HFFc6 (cell line): ENCODE measurements at regions not wholly inside any gene's neighbourhood (a gene's known extent, or its start where the extent isn't known, plus 50 kb on each side); places are given as distances from the start of the nearest gene placed in this dataset.

ENCODE experiments used
- DNase-seq: peaks from one replicate; pipeline ENCODE4 v3.0.0-alpha.2; 2018
- H3K27ac Mint-ChIP-seq: 2 replicates; pipeline ENCODE4 v1.8.0; 2020; ENCODE audit warnings: mild to moderate bottlenecking, mixed read lengths
- H3K27me3 Mint-ChIP-seq: 2 replicates; pipeline ENCODE4 v1.8.0; 2021; ENCODE audit warnings: mild to moderate bottlenecking, moderate library complexity, mixed read lengths; ENCODE audit not compliant: insufficient read depth
- H3K36me3 Mint-ChIP-seq: 2 replicates; pipeline ENCODE4 v1.8.0; 2021; ENCODE audit warnings: low read depth, mixed read lengths
- H3K4me1 Mint-ChIP-seq: 2 replicates; pipeline ENCODE4 v1.8.0; 2020; ENCODE audit warnings: low read depth, mixed read lengths
- H3K4me3 Mint-ChIP-seq: 2 replicates; pipeline ENCODE4 v1.8.0; 2020; ENCODE audit warnings: mild to moderate bottlenecking, moderate library complexity, mixed read lengths
- H3K9me3 Mint-ChIP-seq: 2 replicates; pipeline ENCODE4 v1.8.0; 2020; ENCODE audit warnings: mild to moderate bottlenecking, mixed read lengths
- TF ChIP-seq, protein P1 (sequence below): fragments of 200-600 bp; sonication (generic); IDR thresholded peaks from 2 replicates; pipeline ENCODE4 v1.5.0; 2021; ENCODE audit warnings: antibody characterized with exemption, mild to moderate bottlenecking

DNA sequence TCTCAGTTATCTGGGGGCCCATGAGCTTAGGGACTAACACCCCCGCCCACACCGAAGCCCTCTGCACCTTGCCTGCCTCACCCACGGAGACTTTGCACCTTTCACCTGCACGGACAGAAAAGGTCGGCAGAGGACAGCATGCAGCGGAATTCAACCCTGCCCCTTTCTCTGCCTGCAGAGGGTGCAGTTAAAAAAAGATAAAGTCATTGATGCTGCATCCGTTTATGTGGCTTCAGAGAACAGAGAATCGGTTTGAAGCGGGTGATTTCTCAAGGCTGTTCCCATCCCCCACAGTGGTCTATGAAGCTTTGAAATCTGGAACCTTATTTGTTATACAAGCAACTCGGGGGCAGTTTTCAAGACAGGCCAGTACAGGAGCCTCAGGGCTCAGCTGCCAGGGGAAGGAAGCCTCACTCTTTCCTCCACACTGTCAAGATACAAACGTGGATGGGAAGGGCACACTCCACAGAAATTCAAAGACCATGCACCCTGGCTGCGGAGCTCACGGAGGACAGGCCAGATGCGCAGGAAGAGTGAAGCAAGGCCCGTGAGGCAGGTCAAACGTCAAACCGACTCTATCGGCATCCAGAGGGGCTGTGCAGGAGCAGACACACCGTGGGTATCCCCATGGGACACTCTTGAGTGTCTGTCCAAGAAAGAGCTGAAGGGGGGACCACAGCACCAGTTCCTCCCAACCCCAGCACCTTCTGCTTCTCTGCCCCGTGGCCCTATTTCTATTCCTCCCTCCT is 66.3 kb downstream of the INSIG1 start:
- peaks cover 57% of the 10 kb centered on the region for H3K27me3 Mint-ChIP-seq
- no peaks in the 10 kb centered on the region for H3K4me1 Mint-ChIP-seq
- H3K36me3 Mint-ChIP-seq = no peaks in the 10 kb centered on the region
- H3K27ac Mint-ChIP-seq = no peak overlapping the region
- no peak overlapping the region for H3K4me3 Mint-ChIP-seq
- H3K9me3 Mint-ChIP-seq = no peaks in the 10 kb centered on the region
- no peak for DNase-seq
- TF ChIP-seq, protein P1, sequence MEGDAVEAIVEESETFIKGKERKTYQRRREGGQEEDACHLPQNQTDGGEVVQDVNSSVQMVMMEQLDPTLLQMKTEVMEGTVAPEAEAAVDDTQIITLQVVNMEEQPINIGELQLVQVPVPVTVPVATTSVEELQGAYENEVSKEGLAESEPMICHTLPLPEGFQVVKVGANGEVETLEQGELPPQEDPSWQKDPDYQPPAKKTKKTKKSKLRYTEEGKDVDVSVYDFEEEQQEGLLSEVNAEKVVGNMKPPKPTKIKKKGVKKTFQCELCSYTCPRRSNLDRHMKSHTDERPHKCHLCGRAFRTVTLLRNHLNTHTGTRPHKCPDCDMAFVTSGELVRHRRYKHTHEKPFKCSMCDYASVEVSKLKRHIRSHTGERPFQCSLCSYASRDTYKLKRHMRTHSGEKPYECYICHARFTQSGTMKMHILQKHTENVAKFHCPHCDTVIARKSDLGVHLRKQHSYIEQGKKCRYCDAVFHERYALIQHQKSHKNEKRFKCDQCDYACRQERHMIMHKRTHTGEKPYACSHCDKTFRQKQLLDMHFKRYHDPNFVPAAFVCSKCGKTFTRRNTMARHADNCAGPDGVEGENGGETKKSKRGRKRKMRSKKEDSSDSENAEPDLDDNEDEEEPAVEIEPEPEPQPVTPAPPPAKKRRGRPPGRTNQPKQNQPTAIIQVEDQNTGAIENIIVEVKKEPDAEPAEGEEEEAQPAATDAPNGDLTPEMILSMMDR = no peak

DNA sequence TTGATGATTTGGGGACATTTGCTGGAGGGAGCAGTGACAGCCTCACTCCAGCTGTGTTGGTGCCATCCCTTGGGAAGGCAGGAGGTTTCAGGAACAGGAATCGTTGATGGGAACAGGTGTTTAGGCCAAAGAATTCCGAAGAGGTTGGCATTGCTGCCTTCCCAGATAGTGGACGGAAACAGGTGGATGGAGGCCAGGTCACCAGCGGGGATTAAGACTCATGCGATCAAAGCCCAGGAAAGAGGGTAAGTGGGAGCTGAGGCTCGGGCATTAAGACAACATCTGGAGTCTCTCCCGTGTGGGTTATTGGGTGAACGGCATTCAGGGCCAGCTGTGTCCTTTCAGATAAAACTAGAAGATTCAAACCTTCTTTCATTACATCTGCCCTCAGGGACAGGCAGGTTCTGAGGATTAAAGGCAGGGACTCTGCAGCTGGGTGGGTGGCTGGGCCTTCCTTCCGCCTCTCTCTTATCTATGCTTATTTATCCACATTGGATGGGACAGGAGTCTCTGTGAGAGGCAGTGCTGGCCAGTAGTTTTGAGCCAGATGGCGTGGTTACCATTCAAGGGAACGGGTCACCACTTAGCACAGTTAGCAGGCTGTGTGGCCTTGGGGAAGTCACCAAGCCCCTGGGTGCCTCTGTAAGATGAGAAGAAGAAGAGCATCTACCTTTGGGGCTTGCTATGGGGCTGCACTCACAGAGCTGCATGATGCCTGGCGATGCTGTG is 67.6 kb downstream of the INSIG1 start:
- Mint-ChIP-seq H3K4me3 (no peak overlapping the region), H3K27ac (no peak overlapping the region), H3K9me3 (no peaks in the 10 kb centered on the region), H3K27me3 (peaks cover 56% of the 10 kb centered on the region), H3K36me3 (no peaks in the 10 kb centered on the region), H3K4me1 (no peaks in the 10 kb centered on the region)
- DNase-seq = no peak
- TF ChIP-seq, protein P1 = no peak

DNA sequence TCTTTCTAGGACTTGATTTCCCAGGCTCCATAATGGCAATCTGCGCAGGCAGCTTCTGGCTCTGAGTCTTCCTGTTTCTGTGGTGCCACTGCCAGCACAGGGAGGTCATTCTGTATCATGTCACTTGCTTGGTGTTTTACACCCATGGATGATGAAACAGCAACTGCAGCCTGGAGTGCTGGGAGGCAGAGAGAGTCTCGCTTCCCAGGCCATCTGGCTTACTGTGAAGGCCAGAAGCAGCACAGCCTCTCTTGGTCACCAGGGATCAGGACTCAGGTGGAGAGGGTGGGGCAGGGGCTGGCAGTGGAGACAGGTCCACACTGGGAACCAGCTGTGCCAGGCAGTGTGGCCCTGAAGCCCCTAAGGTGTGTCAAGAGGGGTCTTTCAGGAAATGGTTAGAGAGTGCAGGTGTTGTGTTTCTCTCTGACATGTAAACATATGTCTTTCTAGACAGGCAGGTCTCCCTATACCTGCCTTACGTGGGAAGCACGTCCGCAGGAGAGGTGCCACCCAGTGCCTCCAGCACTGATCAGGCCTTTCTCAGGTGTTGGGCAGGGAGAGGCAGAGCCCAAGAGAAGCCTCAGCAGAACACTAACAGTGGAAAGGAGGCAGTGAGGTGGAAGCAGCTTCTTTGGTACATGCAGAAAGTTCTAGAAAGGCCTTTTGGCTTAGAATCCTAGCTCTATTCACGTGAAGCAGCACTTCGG is 71.4 kb downstream of the INSIG1 start:
- no peak for DNase-seq
- H3K36me3 Mint-ChIP-seq = peaks cover 4% of the 10 kb centered on the region; the same call in 1 of the 2 replicates
- peaks cover 8% of the 10 kb centered on the region; the same call in 1 of the 2 replicates for H3K4me1 Mint-ChIP-seq
- no peaks in the 10 kb centered on the region; the same call in 1 of the 2 replicates for H3K9me3 Mint-ChIP-seq
- H3K4me3 Mint-ChIP-seq = no peak overlapping the region
- peaks cover 49% of the 10 kb centered on the region for H3K27me3 Mint-ChIP-seq
- TF ChIP-seq, protein P1 = no peak
- H3K27ac Mint-ChIP-seq = no peak overlapping the region

DNA sequence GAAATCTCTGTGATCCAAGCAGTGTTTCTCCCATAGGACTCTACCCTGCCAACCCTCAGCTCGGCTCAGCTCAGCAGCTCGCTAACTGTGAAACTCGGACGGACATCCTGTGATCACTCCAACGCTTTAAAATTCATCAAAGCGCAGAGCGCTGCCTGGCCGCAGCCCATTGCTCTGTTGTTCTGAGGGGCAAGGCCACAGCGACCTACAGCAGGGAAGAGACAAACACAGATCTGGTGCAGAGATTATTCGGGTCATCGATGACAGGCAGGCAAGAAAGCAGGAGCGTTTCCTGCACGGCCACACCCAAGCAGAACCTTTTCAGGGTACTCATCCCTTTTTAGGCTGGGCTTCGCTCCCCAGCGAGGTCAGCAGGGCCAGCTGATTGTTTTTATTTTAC is 72.1 kb downstream of the INSIG1 start:
- H3K27me3 Mint-ChIP-seq = peaks cover 47% of the 10 kb centered on the region
- H3K4me1 Mint-ChIP-seq = peaks cover 8% of the 10 kb centered on the region; the same call in 1 of the 2 replicates
- no peak overlapping the region for H3K27ac Mint-ChIP-seq
- H3K36me3 Mint-ChIP-seq = peaks cover 4% of the 10 kb centered on the region; the same call in 1 of the 2 replicates
- TF ChIP-seq, protein P1 = no peak
- DNase-seq = no peak
- no peak overlapping the region for H3K4me3 Mint-ChIP-seq
- no peaks in the 10 kb centered on the region; the same call in 1 of the 2 replicates for H3K9me3 Mint-ChIP-seq

DNA sequence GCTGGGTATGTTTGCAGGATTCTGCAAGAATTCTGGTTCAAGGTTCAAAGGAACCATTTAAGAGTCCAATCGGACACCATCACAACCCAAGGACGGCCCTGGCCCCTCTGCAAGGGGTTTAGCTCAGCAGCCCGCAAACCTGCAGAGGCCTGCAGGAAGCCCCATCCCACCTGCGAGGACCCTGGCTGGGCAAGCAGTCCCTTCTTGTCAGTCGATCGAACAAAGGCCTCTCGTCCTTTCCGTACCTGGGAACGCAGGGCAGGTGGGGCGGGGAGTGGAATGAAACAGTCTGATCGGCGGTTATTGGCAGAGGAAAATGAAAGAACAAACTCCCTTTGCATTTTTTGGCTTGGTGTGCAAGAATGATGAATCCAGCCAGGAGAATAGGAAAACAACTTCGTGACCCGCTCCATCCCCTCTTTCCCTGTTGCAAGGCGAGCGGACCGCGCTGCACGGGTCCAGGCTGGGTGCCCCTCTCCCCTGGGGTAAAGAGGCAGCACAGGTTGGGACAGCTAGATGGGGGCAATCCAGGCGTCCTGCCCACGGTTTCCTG is 73.7 kb downstream of the INSIG1 start:
- Mint-ChIP-seq H3K9me3 (no peaks in the 10 kb centered on the region; the same call in 1 of the 2 replicates), H3K4me1 (peaks cover 8% of the 10 kb centered on the region; the same call in 1 of the 2 replicates), H3K4me3 (no peak overlapping the region), H3K27me3 (peaks cover 55% of the 10 kb centered on the region), H3K27ac (no peak overlapping the region), H3K36me3 (peaks cover 4% of the 10 kb centered on the region; the same call in 1 of the 2 replicates)
- TF ChIP-seq, protein P1 = no peak
- DNase-seq = no peak
